ENCODE measurements at regions not wholly inside any gene's neighbourhood (a gene's known extent, or its start where the extent isn't known, plus 50 kb on each side); places are given as distances from the start of the nearest gene placed in this dataset.

DNA sequence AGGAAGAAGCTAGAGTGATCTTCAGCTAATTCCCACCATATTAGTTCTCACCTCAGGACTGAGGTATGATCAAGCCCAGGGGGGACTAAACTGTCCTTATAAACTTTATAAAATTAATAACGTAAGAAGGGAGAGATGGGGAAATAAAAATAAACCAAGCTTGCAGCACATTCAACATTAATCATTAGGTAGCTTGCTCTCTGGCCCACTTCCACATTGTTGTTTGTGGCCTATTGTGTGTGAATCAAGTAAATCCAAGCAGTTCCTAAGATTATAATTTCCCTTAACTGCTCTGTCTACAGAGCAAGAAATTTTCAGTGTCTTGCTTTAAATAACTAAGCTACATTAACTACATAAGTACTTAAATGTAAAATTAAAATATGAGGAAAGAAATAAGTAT lies 131.3 kb upstream of the ABCA1 start:
- no peak for TF ChIP-seq POLR2AphosphoS5 (IDR thresholded peaks at IDR 0.05)
- no peak for TF ChIP-seq CTCF (IDR thresholded peaks at IDR 0.05)
- no peak for TF ChIP-seq POLR2A (IDR thresholded peaks at IDR 0.05)
